GM21515 (cell line): ENCODE measurements at regions not wholly inside any gene's neighbourhood (a gene's known extent, or its start where the extent isn't known, plus 50 kb on each side); places are given as distances from the start of the nearest gene placed in this dataset.
"Not testable (repeated sequence)": the region's sequence is repeated elsewhere in the genome, so short reads cannot be mapped to it uniquely, and the experiment has no call there.

Experiments
- ATAC-seq: cut with Tn5 transposase; IDR thresholded peaks from one replicate; pipeline ENCODE4 v1.9.1; 2021; ENCODE audit not compliant: unreplicated experiment

GRCh38 chr5:175347931-175348330 is 96.1 kb downstream of the DRD1 start:
- no peak for ATAC-seq

GRCh38 chr5:175347027-175347426 is 97.0 kb downstream of the DRD1 start:
- ATAC-seq: no peak

GRCh38 chr5:175344331-175345195 is 99.4 kb downstream of the DRD1 start:
- no peak for ATAC-seq

- no peak for ATAC-seq
Measured at GRCh38 chr5:175343308-175343707, 100.7 kb downstream of the DRD1 start.

GRCh38 chr5:175340180-175340579 is 103.8 kb downstream of the DRD1 start:
- ATAC-seq: no peak

- ATAC-seq: no peak
Measured at GRCh38 chr5:175337680-175338079, 106.3 kb downstream of the DRD1 start.

- ATAC-seq: no peak
Measured at GRCh38 chr5:175336781-175337180, 107.2 kb downstream of the DRD1 start.

- ATAC-seq: no peak
Measured at GRCh38 chr5:175335691-175336090, 108.3 kb downstream of the DRD1 start.

- ATAC-seq: not testable (repeated sequence)
Measured at GRCh38 chr5:175331173-175332036, 112.6 kb downstream of the DRD1 start.

- no peak for ATAC-seq
Measured at GRCh38 chr5:175329976-175330375, 114.0 kb downstream of the DRD1 start.

- no peak for ATAC-seq
Measured at GRCh38 chr5:175328687-175329086, 115.3 kb downstream of the DRD1 start.

GRCh38 chr5:175328176-175328575 is 115.8 kb downstream of the DRD1 start:
- ATAC-seq: no peak

GRCh38 chr5:175325681-175326080 is 118.3 kb downstream of the DRD1 start:
- no peak for ATAC-seq

GRCh38 chr5:175321927-175322532 is 122.0 kb downstream of the DRD1 start:
- ATAC-seq: no peak

GRCh38 chr5:175319199-175319598 is 124.8 kb downstream of the DRD1 start:
- no peak for ATAC-seq

GRCh38 chr5:175317872-175318271 is 126.1 kb downstream of the DRD1 start:
- ATAC-seq: no peak

- ATAC-seq: no peak
Measured at GRCh38 chr5:175309218-175309810, 134.7 kb downstream of the DRD1 start.

- no peak for ATAC-seq
Measured at GRCh38 chr5:175308701-175309100, 135.3 kb downstream of the DRD1 start.

GRCh38 chr5:175306381-175306780 is 137.6 kb downstream of the DRD1 start:
- ATAC-seq: no peak

GRCh38 chr5:175305251-175305650 is 138.7 kb downstream of the DRD1 start:
- ATAC-seq: no peak

- no peak for ATAC-seq
Measured at GRCh38 chr5:175290379-175290778, 153.6 kb downstream of the DRD1 start.
